LNCaP clone FGC (cell line): ENCODE measurements at regions not wholly inside any gene's neighbourhood (a gene's known extent, or its start where the extent isn't known, plus 50 kb on each side); places are given as distances from the start of the nearest gene placed in this dataset.

ENCODE experiments used
- DNase-seq: peaks from one replicate; pipeline ENCODE4 v3.0.0-alpha.2; 2011; ENCODE audit warnings: low read depth
- H3K4me3 ChIP-seq: 2 replicates; pipeline ENCODE4 v1.5.1; 2011; ENCODE audit warnings: mild to moderate bottlenecking, low read depth, low read length, control low read depth
- TF ChIP-seq, protein P1 (sequence below): IDR thresholded peaks from 2 replicates; pipeline ENCODE4 v1.5.1; 2012; ENCODE audit warnings: mild to moderate bottlenecking; ENCODE audit not compliant: control insufficient read depth, insufficient read depth; ENCODE audit errors: extremely low read depth

DNA sequence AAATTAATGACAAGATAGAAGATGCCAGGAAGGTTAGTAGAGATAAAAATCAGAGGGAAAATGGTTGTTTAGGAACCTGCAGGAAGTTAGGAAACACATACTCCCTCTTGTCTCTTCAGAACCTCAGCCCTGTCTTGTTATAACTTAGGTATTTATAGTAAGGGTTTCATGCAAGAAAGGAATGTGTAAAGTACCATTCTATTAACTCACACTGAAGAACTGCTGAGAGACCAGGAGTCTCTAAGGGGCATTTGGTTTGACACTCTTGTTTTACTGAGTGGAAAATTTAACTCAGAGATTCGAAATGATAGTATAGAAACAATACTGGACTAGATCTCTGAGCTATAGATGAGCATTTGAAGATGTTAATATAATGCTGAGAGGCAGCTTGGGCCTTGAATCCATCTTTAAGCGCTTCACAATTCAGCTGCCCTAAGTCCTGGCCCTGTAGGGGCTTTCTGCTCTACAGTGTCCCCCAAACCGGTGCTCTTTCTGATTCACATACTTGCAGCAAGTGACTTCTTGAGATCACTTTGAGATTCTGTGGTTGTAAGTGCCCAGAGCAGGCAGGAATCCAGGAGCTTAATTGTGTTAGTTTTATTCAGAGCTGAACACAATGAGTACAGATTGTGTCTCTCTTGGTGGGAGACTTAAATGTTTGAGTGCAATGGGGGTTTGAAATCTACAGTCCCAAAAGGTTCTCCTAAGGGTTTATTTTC, 235.0 kb upstream of the RGPD4 start:
- TF ChIP-seq, protein P1, sequence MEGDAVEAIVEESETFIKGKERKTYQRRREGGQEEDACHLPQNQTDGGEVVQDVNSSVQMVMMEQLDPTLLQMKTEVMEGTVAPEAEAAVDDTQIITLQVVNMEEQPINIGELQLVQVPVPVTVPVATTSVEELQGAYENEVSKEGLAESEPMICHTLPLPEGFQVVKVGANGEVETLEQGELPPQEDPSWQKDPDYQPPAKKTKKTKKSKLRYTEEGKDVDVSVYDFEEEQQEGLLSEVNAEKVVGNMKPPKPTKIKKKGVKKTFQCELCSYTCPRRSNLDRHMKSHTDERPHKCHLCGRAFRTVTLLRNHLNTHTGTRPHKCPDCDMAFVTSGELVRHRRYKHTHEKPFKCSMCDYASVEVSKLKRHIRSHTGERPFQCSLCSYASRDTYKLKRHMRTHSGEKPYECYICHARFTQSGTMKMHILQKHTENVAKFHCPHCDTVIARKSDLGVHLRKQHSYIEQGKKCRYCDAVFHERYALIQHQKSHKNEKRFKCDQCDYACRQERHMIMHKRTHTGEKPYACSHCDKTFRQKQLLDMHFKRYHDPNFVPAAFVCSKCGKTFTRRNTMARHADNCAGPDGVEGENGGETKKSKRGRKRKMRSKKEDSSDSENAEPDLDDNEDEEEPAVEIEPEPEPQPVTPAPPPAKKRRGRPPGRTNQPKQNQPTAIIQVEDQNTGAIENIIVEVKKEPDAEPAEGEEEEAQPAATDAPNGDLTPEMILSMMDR: no peak
- no peak for DNase-seq
- H3K4me3 ChIP-seq: no peak overlapping the region

DNA sequence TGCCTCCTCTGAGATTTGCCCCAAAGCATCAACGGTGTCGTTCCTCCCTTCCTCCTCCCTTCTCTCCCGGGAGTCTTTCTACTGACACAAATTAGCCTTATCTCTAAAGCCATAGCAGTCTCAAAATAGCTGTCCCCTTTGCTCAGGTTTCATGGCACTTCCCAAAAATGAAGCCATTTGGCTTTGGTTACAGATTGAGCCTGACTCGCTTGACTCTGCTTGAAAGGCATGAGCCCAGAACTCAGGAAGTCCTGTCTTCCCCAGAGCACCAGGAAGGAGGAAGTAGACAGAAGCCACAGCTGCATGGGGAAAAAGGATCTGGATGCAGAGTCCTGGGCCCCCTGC, 234.4 kb upstream of the RGPD4 start:
- H3K4me3 ChIP-seq: no peak overlapping the region
- DNase-seq: no peak
- TF ChIP-seq, protein P1: no peak

DNA sequence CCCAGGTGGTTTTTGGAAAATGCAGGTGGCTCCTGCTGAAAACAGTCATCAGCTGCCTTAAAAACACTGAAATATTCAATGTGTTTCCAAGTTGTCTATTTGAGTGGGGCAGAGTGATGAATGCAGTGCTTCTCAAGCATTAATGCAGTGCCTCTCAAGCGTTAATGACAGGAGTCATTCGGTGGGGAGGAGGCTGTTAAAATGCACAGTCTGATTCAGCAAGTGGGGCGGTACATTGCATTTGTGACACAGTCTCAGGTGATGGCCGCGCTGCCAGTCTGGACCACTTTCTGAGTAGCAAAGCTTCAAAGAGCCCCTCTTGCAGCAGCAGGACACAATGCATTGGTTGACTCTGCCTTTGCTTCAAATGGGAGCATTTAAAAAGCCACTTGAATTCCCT, 231.4 kb upstream of the RGPD4 start:
- H3K4me3 ChIP-seq: no peak overlapping the region
- TF ChIP-seq, protein P1: no peak
- DNase-seq: no peak

DNA sequence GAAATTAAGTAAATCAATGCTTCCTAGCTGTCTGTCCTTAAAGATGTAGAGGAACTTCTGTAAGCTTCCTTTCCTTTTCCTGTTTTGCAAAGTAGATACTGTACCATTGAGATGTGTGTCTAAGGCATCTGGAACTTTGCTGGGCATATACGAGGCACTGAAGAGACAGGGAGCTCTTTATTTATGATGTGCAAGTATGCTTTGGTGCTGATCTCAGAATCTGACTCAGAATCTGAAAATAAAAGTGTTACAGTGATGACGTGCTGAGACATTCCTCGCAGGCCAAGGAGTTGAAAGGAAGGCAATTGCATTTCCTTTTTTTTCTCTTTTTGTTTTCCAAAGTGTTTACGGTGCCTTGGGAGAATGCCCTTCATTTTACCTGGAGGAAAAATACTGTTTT, 230.9 kb upstream of the RGPD4 start:
- TF ChIP-seq, protein P1: no peak
- no peak overlapping the region for H3K4me3 ChIP-seq
- no peak for DNase-seq

DNA sequence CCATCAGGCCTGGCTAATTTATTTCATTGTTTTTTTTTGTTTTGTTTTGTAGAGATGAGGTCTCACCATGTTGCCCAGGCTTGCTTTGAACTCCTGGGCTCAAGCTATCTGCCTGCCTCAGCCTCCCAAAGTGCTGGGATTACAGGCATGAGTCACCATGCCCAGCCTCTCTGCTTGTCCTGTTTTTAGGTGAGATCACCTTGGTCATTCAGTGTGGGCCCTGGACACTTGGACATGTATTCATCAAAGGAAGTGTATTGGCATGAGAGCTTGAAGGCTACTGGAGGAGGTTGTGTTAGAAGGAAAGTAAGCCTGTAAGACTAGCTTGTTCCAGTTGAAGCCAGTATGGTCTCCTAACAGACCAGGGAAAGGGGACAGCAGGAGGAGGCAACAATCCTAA, 229.2 kb upstream of the RGPD4 start:
- DNase-seq: no peak
- TF ChIP-seq, protein P1: no peak
- no peak overlapping the region for H3K4me3 ChIP-seq

DNA sequence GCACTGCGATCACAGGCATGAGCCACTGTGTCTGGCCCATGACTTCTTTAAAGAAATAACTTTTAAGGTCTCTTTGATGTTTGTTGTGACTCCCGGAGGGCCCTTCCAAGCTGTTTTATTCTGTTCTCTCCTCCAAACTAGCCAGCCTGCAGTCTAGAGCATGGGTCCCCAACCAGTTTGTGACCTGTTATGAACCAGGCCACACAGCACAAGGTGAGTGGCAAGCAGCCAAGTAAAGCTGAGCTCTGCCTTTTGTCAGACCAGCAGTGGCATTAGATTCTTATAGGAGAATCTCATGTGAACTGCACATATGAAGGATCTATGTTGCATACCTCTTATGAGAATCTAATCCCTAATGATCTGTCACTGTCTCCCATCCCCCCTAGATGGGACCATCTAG, 223.9 kb upstream of the RGPD4 start:
- H3K4me3 ChIP-seq: no peak overlapping the region
- DNase-seq: no peak
- TF ChIP-seq, protein P1: no peak

DNA sequence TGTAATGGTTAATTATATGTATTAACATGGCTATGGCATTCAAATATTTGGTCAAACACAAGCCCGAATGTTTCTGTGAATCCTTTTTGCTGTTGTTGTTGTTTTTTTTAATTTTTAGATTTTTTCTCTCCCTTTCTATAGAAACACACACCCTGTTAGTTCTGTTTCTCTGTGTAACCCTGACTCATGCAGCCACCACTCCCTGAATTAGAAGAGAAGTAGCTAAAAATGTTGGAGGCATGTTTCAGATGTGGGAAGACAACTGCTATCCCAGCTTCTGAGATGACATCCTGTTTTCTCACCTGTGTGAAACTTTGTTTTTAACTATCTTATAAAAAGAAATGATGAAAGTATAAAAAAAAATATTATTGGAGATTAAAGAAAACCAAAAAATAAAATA, 219.6 kb upstream of the RGPD4 start:
- TF ChIP-seq, protein P1: no peak
- no peak for DNase-seq
- H3K4me3 ChIP-seq: no peak overlapping the region
